HG02571 (cell line): ENCODE measurements at regions not wholly inside any gene's neighbourhood (a gene's known extent, or its start where the extent isn't known, plus 50 kb on each side); places are given as distances from the start of the nearest gene placed in this dataset.

Source experiments
- ATAC-seq: cut with Tn5 transposase; IDR thresholded peaks from one replicate; pipeline ENCODE4 v1.9.1; 2021; ENCODE audit warnings: mild to moderate bottlenecking, moderate library complexity; ENCODE audit not compliant: unreplicated experiment

- ATAC-seq: no peak
These were observed 278.8 kb upstream of the JARID2 start for GRCh38 chr6:14966906-14967711.

GRCh38 chr6:14968056-14968637 lies 277.7 kb upstream of the JARID2 start:
- no peak for ATAC-seq

- no peak for ATAC-seq
These were observed 276.7 kb upstream of the JARID2 start for GRCh38 chr6:14969126-14969525.

- ATAC-seq: no peak
These were observed 273.3 kb upstream of the JARID2 start for GRCh38 chr6:14972379-14973067.

GRCh38 chr6:14974372-14974771 lies 271.5 kb upstream of the JARID2 start:
- no peak for ATAC-seq

- no peak for ATAC-seq
These were observed 270.9 kb upstream of the JARID2 start for GRCh38 chr6:14974792-14975470.

GRCh38 chr6:14975471-14975817 lies 270.4 kb upstream of the JARID2 start:
- no peak for ATAC-seq

GRCh38 chr6:14977747-14978382 lies 268.0 kb upstream of the JARID2 start:
- ATAC-seq: no peak

GRCh38 chr6:14981960-14982359 lies 263.9 kb upstream of the JARID2 start:
- no peak for ATAC-seq

GRCh38 chr6:14983599-14984518 lies 262.0 kb upstream of the JARID2 start:
- no peak for ATAC-seq

- no peak for ATAC-seq
These were observed 261.4 kb upstream of the JARID2 start for GRCh38 chr6:14984519-14984853.

- ATAC-seq: no peak
These were observed 260.5 kb upstream of the JARID2 start for GRCh38 chr6:14985366-14985765.

GRCh38 chr6:14986370-14986769 lies 259.5 kb upstream of the JARID2 start:
- no peak for ATAC-seq

- no peak for ATAC-seq
These were observed 258.4 kb upstream of the JARID2 start for GRCh38 chr6:14987490-14987889.

GRCh38 chr6:14992382-14992781 lies 253.5 kb upstream of the JARID2 start:
- no peak for ATAC-seq

GRCh38 chr6:14995208-14995607 lies 250.7 kb upstream of the JARID2 start:
- ATAC-seq: no peak

- ATAC-seq: no peak
These were observed 249.8 kb upstream of the JARID2 start for GRCh38 chr6:14995966-14996602.

- no peak for ATAC-seq
These were observed 249.0 kb upstream of the JARID2 start for GRCh38 chr6:14996892-14997291.

- ATAC-seq: no peak
These were observed 248.4 kb upstream of the JARID2 start for GRCh38 chr6:14997507-14997906.

GRCh38 chr6:14999106-14999505 lies 246.8 kb upstream of the JARID2 start:
- no peak for ATAC-seq
